Prostate gland (tissue), 2 donors: ENCODE measurements at regions not wholly inside any gene's neighbourhood (a gene's known extent, or its start where the extent isn't known, plus 50 kb on each side); places are given as distances from the start of the nearest gene placed in this dataset.
"Not testable (repeated sequence)": the region's sequence is repeated elsewhere in the genome, so short reads cannot be mapped to it uniquely, and the experiment has no call there.

ENCODE experiments used
- DNase-seq: peaks from one replicate; pipeline ENCODE4 v3.0.0-alpha.2; 2019; ENCODE audit warnings: low spot score
- H3K27ac ChIP-seq, 2 donors: fragments of 200-600 bp; sonication (generic); 2 replicates each; pipeline ENCODE4 v1.5.1; 2017 to 2019
- H3K27me3 ChIP-seq: fragments of 200-600 bp; sonication (generic); replicated peaks from 2 replicates; pipeline ENCODE4 v1.5.1; 2019; ENCODE audit not compliant: insufficient read depth
- H3K36me3 ChIP-seq, 2 donors: fragments of 200-600 bp; sonication (generic); 1 replicate in 1 of 2; 2 replicates in 1 of 2; pipeline versions ENCODE4 v1.5.1 to v1.8.1; 2017 to 2019
- H3K4me1 ChIP-seq: fragments of 200-600 bp; sonication (generic); replicated peaks from 2 replicates; pipeline ENCODE4 v1.5.1; 2019
- H3K4me3 ChIP-seq, 2 donors: fragments of 200-600 bp; sonication (generic); 2 replicates each; pipeline ENCODE4 v1.5.1; 2017 to 2019
- H3K9me3 ChIP-seq: fragments of 200-600 bp; sonication (generic); 2 replicates; pipeline ENCODE4 v1.5.1; 2017
- POLR2A ChIP-seq: fragments of 450-650 bp; IDR thresholded peaks from one replicate; pipeline ENCODE4 v1.6.1; 2016; ENCODE audit warnings: antibody characterized with exemption, mild to moderate bottlenecking
- POLR2AphosphoS5 ChIP-seq: sonication (generic); formaldehyde crosslinking; IDR thresholded peaks from one replicate; pipeline ENCODE4 v1.6.1; 2017; ENCODE audit warnings: antibody characterized with exemption
- WGBS: methylation state at CpG from one replicate; pipeline ENCODE4 v1.1.5; 2018; 5-methylcytosine and 5-hydroxymethylcytosine counted together
- intact Hi-C: fragments of 100-400 bp; cut with DNase I; formaldehyde crosslinking; loops from one replicate; pipeline ENCODE4 v1.14.2; 2022
- TF ChIP-seq, protein P1 (sequence below), 4 experiments: fragments of 200-600 bp in 2 of 4; fragments of 450-650 bp in 2 of 4; sonication (generic) in 2 of 4; IDR thresholded peaks; 1 replicate in 3 of 4; 2 replicates in 1 of 4; pipeline ENCODE4 v1.5.1; 2016 to 2019; ENCODE audit warnings: antibody characterized with exemption in 4 of 4, mild to moderate bottlenecking in 2 of 4, moderate library complexity in 2 of 4

DNA sequence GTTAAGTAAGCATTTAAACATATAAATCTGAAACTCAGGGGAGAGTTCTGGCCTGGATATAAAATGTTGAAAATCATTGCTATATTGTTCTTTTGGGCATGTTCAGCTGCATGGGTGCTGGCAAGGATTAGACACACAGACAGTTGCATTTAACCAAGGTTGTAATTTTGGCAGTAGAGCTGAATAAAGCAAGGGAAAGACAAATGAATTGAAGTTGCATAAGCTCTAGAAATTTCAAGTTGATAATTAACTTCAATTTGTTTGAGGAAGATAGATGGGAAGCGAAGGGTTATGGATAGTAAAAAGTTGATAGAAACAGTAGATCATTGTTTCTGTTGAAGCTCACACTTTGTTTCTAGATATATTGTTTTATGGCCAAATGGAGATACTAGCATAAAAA is 97.2 kb upstream of the KCNJ18 start:
- H3K4me1 ChIP-seq: no peaks in the 10 kb centered on the region
- DNase-seq: no peak
- no peaks in the 10 kb centered on the region for H3K36me3 ChIP-seq
- 51% methylated on average over 1 of the region's 1 CpG for WGBS
- H3K9me3 ChIP-seq: no peaks in the 10 kb centered on the region
- no peak for TF ChIP-seq POLR2A
- TF ChIP-seq, protein P1, sequence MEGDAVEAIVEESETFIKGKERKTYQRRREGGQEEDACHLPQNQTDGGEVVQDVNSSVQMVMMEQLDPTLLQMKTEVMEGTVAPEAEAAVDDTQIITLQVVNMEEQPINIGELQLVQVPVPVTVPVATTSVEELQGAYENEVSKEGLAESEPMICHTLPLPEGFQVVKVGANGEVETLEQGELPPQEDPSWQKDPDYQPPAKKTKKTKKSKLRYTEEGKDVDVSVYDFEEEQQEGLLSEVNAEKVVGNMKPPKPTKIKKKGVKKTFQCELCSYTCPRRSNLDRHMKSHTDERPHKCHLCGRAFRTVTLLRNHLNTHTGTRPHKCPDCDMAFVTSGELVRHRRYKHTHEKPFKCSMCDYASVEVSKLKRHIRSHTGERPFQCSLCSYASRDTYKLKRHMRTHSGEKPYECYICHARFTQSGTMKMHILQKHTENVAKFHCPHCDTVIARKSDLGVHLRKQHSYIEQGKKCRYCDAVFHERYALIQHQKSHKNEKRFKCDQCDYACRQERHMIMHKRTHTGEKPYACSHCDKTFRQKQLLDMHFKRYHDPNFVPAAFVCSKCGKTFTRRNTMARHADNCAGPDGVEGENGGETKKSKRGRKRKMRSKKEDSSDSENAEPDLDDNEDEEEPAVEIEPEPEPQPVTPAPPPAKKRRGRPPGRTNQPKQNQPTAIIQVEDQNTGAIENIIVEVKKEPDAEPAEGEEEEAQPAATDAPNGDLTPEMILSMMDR (IDR thresholded peaks at IDR 0.05): no peak
- H3K27ac ChIP-seq: no peak overlapping the region
- no peak overlapping the region for H3K4me3 ChIP-seq
- H3K27me3 ChIP-seq: no peaks in the 10 kb centered on the region
- intact Hi-C loops: no loop called here

DNA sequence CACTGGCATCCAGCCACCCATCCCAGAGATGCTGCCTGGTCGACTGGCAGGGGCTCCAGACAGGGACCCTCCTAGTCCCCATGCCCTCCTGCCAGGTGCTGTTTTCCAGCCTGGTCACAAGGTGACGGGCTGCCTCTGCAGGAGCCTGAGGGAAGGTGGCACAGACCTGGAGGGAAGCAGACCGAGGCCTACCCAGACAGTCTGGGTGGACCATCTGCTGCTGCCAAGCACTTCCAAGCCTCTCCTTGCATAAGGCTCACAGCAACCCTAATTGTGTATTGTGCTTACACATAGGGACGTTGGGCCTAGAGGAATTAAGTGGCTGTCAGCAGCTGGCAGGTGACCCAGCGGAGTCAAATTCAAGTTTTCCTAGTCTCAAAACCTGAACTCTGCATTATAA is 90.1 kb upstream of the KCNJ18 start:
- no peak overlapping the region for H3K4me3 ChIP-seq
- 72% methylated on average over 5 of the region's 5 CpGs for WGBS
- no peaks in the 10 kb centered on the region for H3K36me3 ChIP-seq
- H3K4me1 ChIP-seq: no peaks in the 10 kb centered on the region
- no peaks in the 10 kb centered on the region for H3K27me3 ChIP-seq
- intact Hi-C loops: no loop called here
- H3K27ac ChIP-seq: no peak overlapping the region
- H3K9me3 ChIP-seq: no peaks in the 10 kb centered on the region
- DNase-seq: no peak
- TF ChIP-seq POLR2AphosphoS5 (no peak), POLR2A (no peak)
- TF ChIP-seq, protein P1 (IDR thresholded peaks at IDR 0.05): no peak

DNA sequence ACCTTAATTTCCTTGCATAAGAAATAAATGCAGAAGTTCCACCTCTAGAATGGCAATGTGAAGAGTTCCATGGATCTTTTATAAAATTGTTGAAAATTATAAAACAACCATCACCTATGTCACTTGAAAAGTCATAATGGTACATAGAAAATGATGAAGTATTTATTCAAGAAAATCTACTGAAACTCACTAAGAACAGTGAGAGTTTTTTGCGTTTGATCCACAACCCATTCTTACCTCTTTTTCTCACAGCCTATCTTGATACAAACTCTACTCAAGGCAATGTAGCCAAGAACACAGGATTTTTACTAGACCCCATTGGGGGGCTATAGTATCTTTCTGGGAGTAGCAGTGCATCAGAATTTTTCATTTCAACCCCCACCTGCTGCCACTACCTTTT is 89.0 kb upstream of the KCNJ18 start:
- 91% methylated on average over 1 of the region's 1 CpG for WGBS
- H3K4me1 ChIP-seq, H3K36me3 ChIP-seq, H3K27ac ChIP-seq, DNase-seq, H3K4me3 ChIP-seq, H3K9me3 ChIP-seq, intact Hi-C loops, H3K27me3 ChIP-seq: not testable (repeated sequence)

DNA sequence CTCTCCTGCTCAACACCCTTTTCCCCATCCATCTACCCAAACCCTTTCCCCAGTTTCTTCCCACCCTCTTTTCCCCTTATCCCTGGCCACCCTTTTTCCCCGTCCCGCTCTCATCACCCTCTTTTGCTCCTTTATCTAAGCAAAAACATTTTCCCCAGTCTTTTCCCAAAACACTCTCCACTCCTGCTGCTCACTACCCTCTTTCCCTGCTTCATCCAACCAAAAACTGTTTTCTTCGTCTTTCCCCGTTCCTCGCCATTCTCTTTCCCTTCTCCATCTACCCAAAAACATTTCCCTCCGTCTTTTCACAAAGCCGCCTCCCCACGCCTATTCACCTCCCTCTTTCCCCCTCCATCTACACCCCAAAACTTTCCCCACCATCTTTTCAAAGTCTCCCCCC is 80.9 kb upstream of the KCNJ18 start:
- H3K27ac ChIP-seq, H3K27me3 ChIP-seq, intact Hi-C loops, DNase-seq, H3K36me3 ChIP-seq, H3K9me3 ChIP-seq, H3K4me1 ChIP-seq, H3K4me3 ChIP-seq: not testable (repeated sequence)
- WGBS: 90% methylated on average over 8 of the region's 8 CpGs

DNA sequence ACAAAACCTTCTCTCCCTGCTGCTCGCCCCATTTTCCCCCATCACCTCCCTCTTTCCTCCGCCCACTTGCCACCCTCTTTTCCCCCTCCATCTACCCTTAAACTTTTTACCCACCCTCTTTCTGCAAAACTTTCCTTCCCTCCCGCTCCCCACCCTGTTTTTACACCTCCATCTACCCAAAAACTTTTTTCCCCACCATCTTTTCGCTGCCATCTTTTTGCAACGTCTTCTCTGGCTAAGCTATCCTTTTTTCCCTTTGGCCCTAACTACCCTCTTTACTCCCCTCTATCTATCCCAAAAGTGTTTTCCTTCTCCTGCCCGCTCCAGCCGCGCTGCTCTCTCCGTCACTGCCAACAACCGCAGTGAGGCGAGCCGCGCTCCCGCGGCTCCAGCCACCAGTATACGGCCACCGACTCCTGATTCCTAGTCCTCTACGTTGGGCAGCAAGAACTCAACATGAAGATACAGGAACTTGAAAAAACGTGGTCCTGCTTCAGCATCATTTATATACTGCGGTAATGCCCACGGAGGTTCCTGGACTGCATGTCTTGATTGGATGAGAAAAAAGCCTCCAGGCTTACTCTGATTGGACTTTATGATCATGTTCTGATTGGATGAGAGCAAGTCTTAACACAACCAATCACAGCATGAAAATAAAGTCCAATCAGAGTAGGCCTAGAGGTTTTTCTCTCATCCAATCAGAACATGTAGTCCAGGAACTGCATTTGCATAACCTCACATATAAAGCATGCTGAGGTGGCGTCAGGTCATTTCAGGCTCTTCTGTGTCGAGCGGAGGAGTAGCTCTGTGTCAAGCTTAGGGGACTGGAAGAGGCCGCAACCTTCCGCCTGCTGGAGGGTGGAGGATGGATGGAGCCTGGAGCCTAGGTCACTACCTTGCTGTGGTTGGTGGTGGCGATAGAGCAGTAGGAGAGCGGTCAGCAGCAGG is 79.9 kb upstream of the KCNJ18 start:
- intact Hi-C loops, H3K27me3 ChIP-seq, H3K9me3 ChIP-seq, H3K4me3 ChIP-seq, DNase-seq, H3K27ac ChIP-seq, H3K36me3 ChIP-seq, H3K4me1 ChIP-seq: not testable (repeated sequence)
- 78% methylated on average over 28 of the region's 28 CpGs for WGBS

DNA sequence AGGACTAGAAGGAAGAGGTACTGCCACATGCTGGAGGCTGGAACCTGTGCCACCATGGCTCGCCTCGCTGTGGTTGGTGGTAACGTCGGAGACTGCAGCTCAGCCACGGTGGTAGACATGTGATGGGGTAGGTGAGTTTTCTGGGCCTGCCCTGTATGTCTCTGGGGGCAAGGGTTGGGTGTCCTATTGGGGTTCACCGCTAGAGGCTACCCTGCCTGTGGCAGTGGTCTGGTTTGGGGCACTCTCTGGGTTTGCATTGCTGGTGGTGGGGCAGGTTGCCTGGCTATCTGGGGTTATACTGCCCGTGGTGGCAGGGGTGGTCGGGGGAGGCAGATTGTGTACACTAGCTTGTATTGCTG is 79.3 kb upstream of the KCNJ18 start:
- 93% methylated on average over 7 of the region's 8 CpGs for WGBS
- TF ChIP-seq POLR2AphosphoS5 (no peak), POLR2A (no peak)
- TF ChIP-seq, protein P1 (IDR thresholded peaks at IDR 0.05): no peak

DNA sequence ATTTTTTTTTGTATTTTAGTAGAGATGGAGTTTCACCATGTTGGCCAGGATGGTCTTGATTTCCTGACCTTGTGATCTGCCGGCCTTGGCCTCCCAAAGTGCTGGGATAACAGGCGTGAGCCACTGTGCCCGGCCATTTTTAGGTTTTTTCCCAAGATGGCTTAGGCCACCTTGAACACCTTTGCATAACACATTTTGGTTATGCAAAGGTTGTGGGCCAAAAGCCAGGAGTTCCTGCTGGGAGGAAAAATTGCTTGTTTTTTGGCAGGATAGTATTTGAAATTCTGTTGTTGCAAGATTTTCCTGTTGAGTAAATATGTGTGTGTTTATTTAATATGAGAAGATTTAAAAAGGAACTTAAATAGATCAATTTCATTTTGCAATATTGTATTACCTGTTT is 65.3 kb upstream of the KCNJ18 start:
- H3K27me3 ChIP-seq, H3K36me3 ChIP-seq, H3K4me1 ChIP-seq, H3K27ac ChIP-seq, intact Hi-C loops, DNase-seq, H3K4me3 ChIP-seq, H3K9me3 ChIP-seq: not testable (repeated sequence)
- 96% methylated on average over 3 of the region's 3 CpGs for WGBS

More for the DNA sequence above, 79.3 kb upstream of the KCNJ18 start:
- Histone ChIP-seq H3K27ac (no peak overlapping the region), H3K27me3 (no peaks in the 10 kb centered on the region), H3K9me3 (no peaks in the 10 kb centered on the region), H3K4me1 (no peaks in the 10 kb centered on the region), H3K4me3 (no peak overlapping the region), H3K36me3 (no peaks in the 10 kb centered on the region)
- intact Hi-C loops: no loop called here
- DNase-seq: no peak
